ENCODE measurements at regions not wholly inside any gene's neighbourhood (a gene's known extent, or its start where the extent isn't known, plus 50 kb on each side); places are given as distances from the start of the nearest gene placed in this dataset.

GRCh38 chr18:78363556-78364387 is 615.8 kb upstream of the SALL3 start:
- TF ChIP-seq EZH2phosphoT487 (IDR thresholded peaks at IDR 0.05; ENCODE audit: low read depth) (no peak), CTCF (IDR thresholded peaks at IDR 0.05; ENCODE audit: low read depth, low read length) (no peak)

GRCh38 chr18:78364388-78364960 is 615.1 kb upstream of the SALL3 start:
- no peaks in the 10 kb centered on the region for H3K4me1 ChIP-seq (ENCODE audit: low read length)
- H3K9me3 ChIP-seq (ENCODE audit: insufficient read depth, low read length): peaks cover 16% of the 10 kb centered on the region; the same call in 1 of the 2 replicates
- no peak overlapping the region for H2AFZ ChIP-seq (ENCODE audit: low read depth, low read length)
- H3K79me2 ChIP-seq (ENCODE audit: low read length): no peaks in the 10 kb centered on the region
- H3K36me3 ChIP-seq (replicated peaks; ENCODE audit: low read depth, low read length): no peaks in the 10 kb centered on the region
- TF ChIP-seq CTCF (IDR thresholded peaks at IDR 0.05; ENCODE audit: low read depth, low read length): no peak
- H3K27me3 ChIP-seq (ENCODE audit: low read depth, low read length): no peaks in the 10 kb centered on the region
- no peak overlapping the region for H3K4me2 ChIP-seq (ENCODE audit: low read length)
- no peak overlapping the region for H3K27ac ChIP-seq (ENCODE audit: low read length)
- no peak overlapping the region for H3K4me3 ChIP-seq (ENCODE audit: low read length)
- H4K20me1 ChIP-seq (ENCODE audit: insufficient read depth, low read length): no peaks in the 10 kb centered on the region
- no peak overlapping the region for H3K9ac ChIP-seq (ENCODE audit: low read length)

More at GRCh38 chr18:78363556-78364387, 615.8 kb upstream of the SALL3 start:
- H2AFZ ChIP-seq (ENCODE audit: low read depth, low read length): no peak overlapping the region
- no peaks in the 10 kb centered on the region for H3K79me2 ChIP-seq (ENCODE audit: low read length)
- H3K9me3 ChIP-seq (ENCODE audit: insufficient read depth, low read length): peaks cover 10% of the 10 kb centered on the region
- no peak overlapping the region for H3K27ac ChIP-seq (ENCODE audit: low read length)
- H3K4me1 ChIP-seq (ENCODE audit: low read length): no peaks in the 10 kb centered on the region
- no peaks in the 10 kb centered on the region for H3K36me3 ChIP-seq (replicated peaks; ENCODE audit: low read depth, low read length)
- no peaks in the 10 kb centered on the region for H3K27me3 ChIP-seq (ENCODE audit: low read depth, low read length)
- H4K20me1 ChIP-seq (ENCODE audit: insufficient read depth, low read length): no peaks in the 10 kb centered on the region
- no peak overlapping the region for H3K9ac ChIP-seq (ENCODE audit: low read length)
- no peak overlapping the region for H3K4me2 ChIP-seq (ENCODE audit: low read length)
- H3K4me3 ChIP-seq (ENCODE audit: low read length): no peak overlapping the region

GRCh38 chr18:78367996-78368395 is 611.6 kb upstream of the SALL3 start:
- Histone ChIP-seq H3K4me3 (ENCODE audit: low read length) (no peak overlapping the region), H3K4me2 (ENCODE audit: low read length) (no peak overlapping the region), H3K27me3 (ENCODE audit: low read depth, low read length) (no peaks in the 10 kb centered on the region), H3K27ac (ENCODE audit: low read length) (no peak overlapping the region), H4K20me1 (ENCODE audit: insufficient read depth, low read length) (no peaks in the 10 kb centered on the region), H3K9ac (ENCODE audit: low read length) (no peak overlapping the region), H2AFZ (ENCODE audit: low read depth, low read length) (no peak overlapping the region), H3K9me3 (ENCODE audit: insufficient read depth, low read length) (peaks cover 14% of the 10 kb centered on the region; the same call in 1 of the 2 replicates), H3K79me2 (ENCODE audit: low read length) (no peaks in the 10 kb centered on the region), H3K4me1 (ENCODE audit: low read length) (no peaks in the 10 kb centered on the region), H3K36me3 (replicated peaks; ENCODE audit: low read depth, low read length) (no peaks in the 10 kb centered on the region)
- no peak for TF ChIP-seq EZH2phosphoT487 (IDR thresholded peaks at IDR 0.05; ENCODE audit: low read depth)
- TF ChIP-seq CTCF (IDR thresholded peaks at IDR 0.05; ENCODE audit: low read depth, low read length): no peak

GRCh38 chr18:78368726-78369125 is 610.9 kb upstream of the SALL3 start:
- H3K27ac ChIP-seq (ENCODE audit: low read length): no peak overlapping the region
- no peak for TF ChIP-seq CTCF (IDR thresholded peaks at IDR 0.05; ENCODE audit: low read depth, low read length)
- peaks cover 14% of the 10 kb centered on the region; the same call in 1 of the 2 replicates for H3K9me3 ChIP-seq (ENCODE audit: insufficient read depth, low read length)
- no peaks in the 10 kb centered on the region for H3K4me1 ChIP-seq (ENCODE audit: low read length)
- H4K20me1 ChIP-seq (ENCODE audit: insufficient read depth, low read length): no peaks in the 10 kb centered on the region
- H2AFZ ChIP-seq (ENCODE audit: low read depth, low read length): no peak overlapping the region
- H3K36me3 ChIP-seq (replicated peaks; ENCODE audit: low read depth, low read length): no peaks in the 10 kb centered on the region
- H3K9ac ChIP-seq (ENCODE audit: low read length): no peak overlapping the region
- H3K79me2 ChIP-seq (ENCODE audit: low read length): no peaks in the 10 kb centered on the region
- no peak overlapping the region for H3K4me2 ChIP-seq (ENCODE audit: low read length)
- H3K27me3 ChIP-seq (ENCODE audit: low read depth, low read length): no peaks in the 10 kb centered on the region
- no peak overlapping the region for H3K4me3 ChIP-seq (ENCODE audit: low read length)
